HepG2 (cell line): ENCODE measurements at regions not wholly inside any gene's neighbourhood (a gene's known extent, or its start where the extent isn't known, plus 50 kb on each side); places are given as distances from the start of the nearest gene placed in this dataset.

Source experiments
- ATAC-seq: fragments of 200-7000 bp; cut with Tn5 transposase; 3 replicates; pipeline ENCODE4 v1.9.1; 2020; ENCODE audit warnings: mild to moderate bottlenecking, moderate library complexity
- BruUV-seq: library from RNA; stranded (reverse); fragments of 400-500 nt; replicated peaks from 2 replicates; lab custom pipeline; 2021; lab: Mats Ljungman, UMichigan
- CTCF ChIA-PET: fragments of 300-600 bp; formaldehyde crosslinking; extraction: SDS; loops from one replicate; lab custom pipeline; 2021; ENCODE audit warnings: low total read pairs, inconsistent platforms, low intra/inter-chr PET ratio; lab: Yijun Ruan, JAX
- POLR2A ChIA-PET: fragments of 350-600 bp; sonication (Branson Sonifier 250); formaldehyde crosslinking; loops from one replicate; lab custom pipeline; 2020; ENCODE audit warnings: antibody characterized with exemption, inconsistent platforms; lab: Yijun Ruan, JAX
- DNase-seq: peaks from one replicate; pipeline ENCODE4 v3.0.0-alpha.2; 2015; ENCODE audit warnings: low spot score
- FAIRE-seq: peaks from 3 replicates; lab custom pipeline; 2011; peaks lifted over from hg19 to GRCh38; lab: Jason Lieb, UNC
- H2AFZ ChIP-seq: one replicate; pipeline ENCODE4 v1.6.1; 2011; ENCODE audit warnings: low read length, inconsistent platforms
- H3K27ac ChIP-seq: fragments of 300-600 bp; 3 replicates; pipeline ENCODE4 v1.8.0; 2011; ENCODE audit warnings: mixed run types, mild to moderate bottlenecking, mixed read lengths, low read length, inconsistent platforms; ENCODE audit not compliant: insufficient read depth; ENCODE audit errors: extremely low read length
- H3K27me3 ChIP-seq, 2 experiments: fragments of 200-600 bp in 1 of 2; 2 replicates in 1 of 2; 3 replicates in 1 of 2; pipeline versions ENCODE4 v1.6.0 to v1.8.0; 2011; ENCODE audit warnings: low read length in 2 of 2, mild to moderate bottlenecking in 2 of 2, moderate library complexity in 2 of 2, inconsistent platforms in 1 of 2; ENCODE audit not compliant: insufficient read depth in 2 of 2, control insufficient read depth in 1 of 2
- H3K36me3 ChIP-seq, 2 experiments: fragments of 200-600 bp in 1 of 2; replicated peaks in 1 of 2; 2 replicates in 1 of 2; 3 replicates in 1 of 2; pipeline versions ENCODE4 v1.5.1 to v1.8.0; 2011; ENCODE audit warnings: low read length in 2 of 2, inconsistent platforms in 1 of 2; ENCODE audit not compliant: insufficient read depth in 2 of 2, control insufficient read depth in 1 of 2
- H3K4me1 ChIP-seq: 2 replicates; pipeline ENCODE4 v1.5.1; 2012; ENCODE audit warnings: low read length, inconsistent platforms; ENCODE audit not compliant: insufficient read depth
- H3K4me2 ChIP-seq: 2 replicates; pipeline ENCODE4 v1.6.0; 2011; ENCODE audit warnings: low read depth, low read length, inconsistent platforms
- H3K4me3 ChIP-seq, 3 experiments: fragments of 200-600 bp in 1 of 3; sonication (generic), shearing (Covaris generic) in 1 of 3; replicated peaks in 1 of 3; 2 replicates each; pipeline ENCODE4 v1.5.1; 2011 to 2016; ENCODE audit warnings: low read length in 3 of 3, inconsistent platforms in 2 of 3, low read depth in 2 of 3, mild to moderate bottlenecking in 2 of 3, control low read depth in 1 of 3, mixed read lengths in 1 of 3; ENCODE audit not compliant: insufficient read depth in 1 of 3
- H3K79me2 ChIP-seq: one replicate; pipeline ENCODE4 v1.6.1; 2011; ENCODE audit warnings: low read length, inconsistent platforms; ENCODE audit not compliant: insufficient read depth
- H3K9ac ChIP-seq: 2 replicates; pipeline ENCODE4 v1.6.0; 2011; ENCODE audit warnings: mild to moderate bottlenecking, low read depth, low read length, inconsistent platforms; ENCODE audit not compliant: insufficient read depth
- H3K9me3 ChIP-seq: 2 replicates; pipeline ENCODE4 v1.5.1; 2012; ENCODE audit warnings: mild to moderate bottlenecking, low read length
- H4K20me1 ChIP-seq: 2 replicates; pipeline ENCODE4 v1.6.0; 2011; ENCODE audit warnings: inconsistent platforms, mild to moderate bottlenecking, low read length, moderate library complexity; ENCODE audit not compliant: insufficient read depth
- BATF2 ChIP-seq: sonication (generic); formaldehyde crosslinking; IDR thresholded peaks from 2 replicates; pipeline ENCODE4 v1.8.0; 2022; ENCODE audit warnings: mild to moderate bottlenecking, missing genetic modification reagents, moderate library complexity
- BHLHE40 ChIP-seq: IDR thresholded peaks from 2 replicates; pipeline ENCODE4 v1.6.1; 2011; ENCODE audit warnings: low read length, improper control_type of control experiment
- ELK4 ChIP-seq: sonication (generic); formaldehyde crosslinking; IDR thresholded peaks from 2 replicates; pipeline ENCODE4 v1.9.0; 2021; ENCODE audit warnings: missing genetic modification reagents, borderline replicate concordance
- MXD1 ChIP-seq: sonication (generic); formaldehyde crosslinking; IDR thresholded peaks from 2 replicates; pipeline ENCODE4 v1.4.0; 2020; ENCODE audit warnings: mild to moderate bottlenecking, missing genetic modification reagents
- MXD4 ChIP-seq: IDR thresholded peaks from 2 replicates; pipeline ENCODE4 v1.6.1; 2016; ENCODE audit warnings: mild to moderate bottlenecking, missing biosample characterization, missing genetic modification reagents
- SRSF9 ChIP-seq: fragments of 200-400 bp; formaldehyde crosslinking; IDR thresholded peaks from 2 replicates; pipeline ENCODE4 v1.6.1; 2018; ENCODE audit warnings: borderline replicate concordance, mild to moderate bottlenecking, low read depth, low read length; ENCODE audit not compliant: insufficient read depth, poor library complexity, severe bottlenecking
- ZBTB10 ChIP-seq: sonication (generic); formaldehyde crosslinking; IDR thresholded peaks from 2 replicates; pipeline ENCODE4 v1.4.0; 2020; ENCODE audit warnings: missing genetic modification reagents, borderline replicate concordance
- ZFP62 ChIP-seq: sonication (generic); formaldehyde crosslinking; IDR thresholded peaks from 2 replicates; pipeline ENCODE4 v1.4.0; 2020; ENCODE audit warnings: missing genetic modification reagents
- ZNF12 ChIP-seq: sonication (generic); formaldehyde crosslinking; IDR thresholded peaks from 2 replicates; pipeline ENCODE4 v1.5.0; 2020; ENCODE audit warnings: missing genetic modification reagents
- ZNF839 ChIP-seq: sonication (generic); formaldehyde crosslinking; IDR thresholded peaks from 2 replicates; pipeline ENCODE4 v1.4.0; 2020; ENCODE audit warnings: missing genetic modification reagents, mild to moderate bottlenecking, borderline replicate concordance
- ZSCAN22 ChIP-seq: sonication (generic); formaldehyde crosslinking; IDR thresholded peaks from 2 replicates; pipeline ENCODE4 v1.4.0; 2020; ENCODE audit warnings: mild to moderate bottlenecking, missing genetic modification reagents
- ZSCAN29 ChIP-seq: sonication (generic); formaldehyde crosslinking; conservative IDR thresholded peaks from 2 replicates; pipeline ENCODE4 v1.4.0; 2020; ENCODE audit warnings: mild to moderate bottlenecking, missing genetic modification reagents
- WGBS: methylation state at CpG from one replicate; pipeline ENCODE4 v1.1.6; 2017; ENCODE audit warnings: low lambda C conversion rate; 5-methylcytosine and 5-hydroxymethylcytosine counted together
- in situ Hi-C: cut with HindIII; loops from 2 replicates; pipeline ENCODE4 v1.10.0; 2017; ENCODE audit warnings: low pct_unique_long_range_greater_than_20kb; ENCODE audit not compliant: extremely low pct_ligation_motif_present
- intact Hi-C: fragments of 100-400 bp; cut with micrococcal nuclease; formaldehyde crosslinking; loops from one replicate; pipeline ENCODE4 v1.10.0; 2022; ENCODE audit not compliant: unreplicated experiment
- TF ChIP-seq, protein P1 (sequence below): IDR thresholded peaks from 2 replicates; pipeline ENCODE4 v1.6.1; 2016; ENCODE audit warnings: low read depth, borderline replicate concordance
- TF ChIP-seq, protein P2 (sequence below): sonication (generic); formaldehyde crosslinking; IDR thresholded peaks from 2 replicates; pipeline ENCODE4 v1.5.1; 2020; ENCODE audit warnings: mild to moderate bottlenecking, missing genetic modification reagents

DNA sequence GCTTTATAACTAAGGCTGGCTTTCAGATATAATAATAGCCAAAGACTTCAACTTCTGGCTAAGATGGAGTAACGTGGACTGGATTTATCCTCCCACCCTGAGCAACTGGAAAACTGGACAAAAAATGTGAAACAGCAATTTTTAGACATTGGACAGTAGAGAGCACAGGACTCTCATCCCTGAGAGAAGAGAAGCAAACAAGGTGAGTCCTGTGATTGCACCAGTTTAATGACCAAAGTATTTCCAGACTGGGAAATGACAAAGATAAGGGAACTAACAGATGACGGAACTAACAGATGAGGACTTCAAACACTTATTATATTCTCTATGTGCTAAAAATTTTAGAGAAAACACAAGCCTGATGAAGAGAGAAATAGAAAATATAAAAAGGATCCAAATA lies 175.7 kb upstream of the SLC25A13 start (continued):
- TF ChIP-seq ZNF12 (CRISPR knock-in tag) (no peak), ZSCAN29 (CRISPR knock-in tag) (no peak), ZSCAN22 (CRISPR knock-in tag) (no peak), ZBTB10 (CRISPR knock-in tag) (no peak), BHLHE40 (no peak), ZNF839 (no peak), MXD1 (CRISPR knock-in tag) (no peak), SRSF9 (no peak)
- TF ChIP-seq, protein P1, sequence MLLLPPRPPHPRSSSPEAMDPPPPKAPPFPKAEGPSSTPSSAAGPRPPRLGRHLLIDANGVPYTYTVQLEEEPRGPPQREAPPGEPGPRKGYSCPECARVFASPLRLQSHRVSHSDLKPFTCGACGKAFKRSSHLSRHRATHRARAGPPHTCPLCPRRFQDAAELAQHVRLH (CRISPR knock-in tag): no peak
- TF ChIP-seq, all 625 proteins: peak for 0

DNA sequence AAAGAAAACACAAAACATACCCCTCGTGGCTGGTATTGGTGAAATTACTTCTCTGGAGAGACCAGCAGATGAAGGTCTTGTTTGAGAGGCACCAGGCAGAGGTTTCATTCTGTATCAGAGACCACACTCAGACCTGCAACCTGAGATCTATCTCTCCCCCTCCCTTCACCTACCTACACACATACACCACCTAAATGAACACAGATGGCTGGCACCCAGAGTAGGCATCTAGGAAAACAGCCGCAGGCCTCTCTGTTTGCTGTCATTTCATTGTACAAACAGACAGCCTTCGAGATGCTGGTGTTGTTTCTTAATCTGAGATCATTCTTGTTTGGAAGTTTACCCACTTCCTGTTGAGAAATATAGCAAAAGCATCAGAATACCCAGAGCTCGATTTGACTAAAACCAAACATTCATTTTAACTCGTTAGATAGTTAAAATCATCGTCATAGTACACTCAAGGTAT lies 173.9 kb upstream of the SLC25A13 start:
- intact Hi-C loops: no loop called here
- Histone ChIP-seq H3K27ac (no peak overlapping the region), H4K20me1 (no peaks in the 10 kb centered on the region), H3K79me2 (no peaks in the 10 kb centered on the region), H3K4me1 (peaks cover 16% of the 10 kb centered on the region), H3K4me3 (no peak overlapping the region), H3K36me3 (no peaks in the 10 kb centered on the region), H3K9ac (no peak overlapping the region), H3K4me2 (no peak overlapping the region), H2AFZ (no peak overlapping the region), H3K9me3 (no peaks in the 10 kb centered on the region), H3K27me3 (no peaks in the 10 kb centered on the region)
- 17% methylated on average over 6 of the region's 6 CpGs for WGBS
- no peak for ATAC-seq
- FAIRE-seq: no peak
- DNase-seq: no peak
- no TSS peak for BruUV-seq
- POLR2A ChIA-PET: no interaction called here
- CTCF ChIA-PET: no interaction called here
- in situ Hi-C loops: no loop called here
- TF ChIP-seq ELK4 (CRISPR knock-in tag): no peak
- TF ChIP-seq, protein P2, sequence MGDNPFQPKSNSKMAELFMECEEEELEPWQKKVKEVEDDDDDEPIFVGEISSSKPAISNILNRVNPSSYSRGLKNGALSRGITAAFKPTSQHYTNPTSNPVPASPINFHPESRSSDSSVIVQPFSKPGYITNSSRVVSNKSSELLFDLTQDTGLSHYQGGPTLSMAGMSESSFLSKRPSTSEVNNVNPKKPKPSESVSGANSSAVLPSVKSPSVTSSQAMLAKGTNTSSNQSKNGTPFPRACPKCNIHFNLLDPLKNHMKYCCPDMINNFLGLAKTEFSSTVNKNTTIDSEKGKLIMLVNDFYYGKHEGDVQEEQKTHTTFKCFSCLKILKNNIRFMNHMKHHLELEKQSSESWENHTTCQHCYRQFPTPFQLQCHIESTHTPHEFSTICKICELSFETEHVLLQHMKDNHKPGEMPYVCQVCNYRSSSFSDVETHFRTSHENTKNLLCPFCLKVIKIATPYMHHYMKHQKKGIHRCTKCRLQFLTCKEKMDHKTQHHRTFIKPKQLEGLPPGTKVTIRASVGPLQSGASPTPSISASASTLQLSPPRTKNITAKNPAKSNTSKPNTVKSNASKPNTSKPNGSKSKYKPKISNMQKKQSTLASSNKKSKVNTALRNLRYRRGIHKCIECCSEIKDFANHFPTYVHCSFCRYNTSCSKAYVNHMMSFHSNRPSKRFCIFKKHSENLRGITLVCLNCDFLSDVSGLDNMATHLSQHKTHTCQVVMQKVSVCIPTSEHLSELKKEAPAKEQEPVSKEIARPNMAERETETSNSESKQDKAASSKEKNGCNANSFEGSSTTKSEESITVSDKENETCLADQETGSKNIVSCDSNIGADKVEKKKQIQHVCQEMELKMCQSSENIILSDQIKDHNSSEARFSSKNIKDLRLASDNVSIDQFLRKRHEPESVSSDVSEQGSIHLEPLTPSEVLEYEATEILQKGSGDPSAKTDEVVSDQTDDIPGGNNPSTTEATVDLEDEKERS (CRISPR knock-in tag): no peak
- no peak for TF ChIP-seq MXD4 (CRISPR knock-in tag)
- TF ChIP-seq ZFP62 (CRISPR knock-in tag): no peak
- TF ChIP-seq BATF2 (CRISPR knock-in tag): no peak
